HepG2 (cell line): ENCODE measurements at regions not wholly inside any gene's neighbourhood (a gene's known extent, or its start where the extent isn't known, plus 50 kb on each side); places are given as distances from the start of the nearest gene placed in this dataset.

Source experiments
- ATAC-seq: fragments of 200-7000 bp; cut with Tn5 transposase; 3 replicates; pipeline ENCODE4 v1.9.1; 2020; ENCODE audit warnings: mild to moderate bottlenecking, moderate library complexity
- BruUV-seq: library from RNA; stranded (reverse); fragments of 400-500 nt; replicated peaks from 2 replicates; lab custom pipeline; 2021; lab: Mats Ljungman, UMichigan
- CTCF ChIA-PET: fragments of 300-600 bp; formaldehyde crosslinking; extraction: SDS; loops from one replicate; lab custom pipeline; 2021; ENCODE audit warnings: low total read pairs, inconsistent platforms, low intra/inter-chr PET ratio; lab: Yijun Ruan, JAX
- POLR2A ChIA-PET: fragments of 350-600 bp; sonication (Branson Sonifier 250); formaldehyde crosslinking; loops from one replicate; lab custom pipeline; 2020; ENCODE audit warnings: antibody characterized with exemption, inconsistent platforms; lab: Yijun Ruan, JAX
- DNase-seq: peaks from one replicate; pipeline ENCODE4 v3.0.0-alpha.2; 2015; ENCODE audit warnings: low spot score
- FAIRE-seq: peaks from 3 replicates; lab custom pipeline; 2011; peaks lifted over from hg19 to GRCh38; lab: Jason Lieb, UNC
- H2AFZ ChIP-seq: one replicate; pipeline ENCODE4 v1.6.1; 2011; ENCODE audit warnings: low read length, inconsistent platforms
- H3K27ac ChIP-seq: fragments of 300-600 bp; 3 replicates; pipeline ENCODE4 v1.8.0; 2011; ENCODE audit warnings: mixed run types, mild to moderate bottlenecking, mixed read lengths, low read length, inconsistent platforms; ENCODE audit not compliant: insufficient read depth; ENCODE audit errors: extremely low read length
- H3K27me3 ChIP-seq, 2 experiments: fragments of 200-600 bp in 1 of 2; 2 replicates in 1 of 2; 3 replicates in 1 of 2; pipeline versions ENCODE4 v1.6.0 to v1.8.0; 2011; ENCODE audit warnings: low read length in 2 of 2, mild to moderate bottlenecking in 2 of 2, moderate library complexity in 2 of 2, inconsistent platforms in 1 of 2; ENCODE audit not compliant: insufficient read depth in 2 of 2, control insufficient read depth in 1 of 2
- H3K36me3 ChIP-seq, 2 experiments: fragments of 200-600 bp in 1 of 2; replicated peaks in 1 of 2; 2 replicates in 1 of 2; 3 replicates in 1 of 2; pipeline versions ENCODE4 v1.5.1 to v1.8.0; 2011; ENCODE audit warnings: low read length in 2 of 2, inconsistent platforms in 1 of 2; ENCODE audit not compliant: insufficient read depth in 2 of 2, control insufficient read depth in 1 of 2
- H3K4me1 ChIP-seq: 2 replicates; pipeline ENCODE4 v1.5.1; 2012; ENCODE audit warnings: low read length, inconsistent platforms; ENCODE audit not compliant: insufficient read depth
- H3K4me2 ChIP-seq: 2 replicates; pipeline ENCODE4 v1.6.0; 2011; ENCODE audit warnings: low read depth, low read length, inconsistent platforms
- H3K4me3 ChIP-seq, 3 experiments: fragments of 200-600 bp in 1 of 3; sonication (generic), shearing (Covaris generic) in 1 of 3; replicated peaks in 1 of 3; 2 replicates each; pipeline ENCODE4 v1.5.1; 2011 to 2016; ENCODE audit warnings: low read length in 3 of 3, inconsistent platforms in 2 of 3, low read depth in 2 of 3, mild to moderate bottlenecking in 2 of 3, control low read depth in 1 of 3, mixed read lengths in 1 of 3; ENCODE audit not compliant: insufficient read depth in 1 of 3
- H3K79me2 ChIP-seq: one replicate; pipeline ENCODE4 v1.6.1; 2011; ENCODE audit warnings: low read length, inconsistent platforms; ENCODE audit not compliant: insufficient read depth
- H3K9ac ChIP-seq: 2 replicates; pipeline ENCODE4 v1.6.0; 2011; ENCODE audit warnings: mild to moderate bottlenecking, low read depth, low read length, inconsistent platforms; ENCODE audit not compliant: insufficient read depth
- H3K9me3 ChIP-seq: 2 replicates; pipeline ENCODE4 v1.5.1; 2012; ENCODE audit warnings: mild to moderate bottlenecking, low read length
- H4K20me1 ChIP-seq: 2 replicates; pipeline ENCODE4 v1.6.0; 2011; ENCODE audit warnings: inconsistent platforms, mild to moderate bottlenecking, low read length, moderate library complexity; ENCODE audit not compliant: insufficient read depth
- DPF2 ChIP-seq: sonication (generic); formaldehyde crosslinking; IDR thresholded peaks from 2 replicates; pipeline ENCODE4 v1.4.0; 2020; ENCODE audit warnings: mild to moderate bottlenecking, low read depth, missing genetic modification reagents, borderline replicate concordance
- IKZF4 ChIP-seq: sonication (generic); formaldehyde crosslinking; IDR thresholded peaks from 2 replicates; pipeline ENCODE4 v1.5.1; 2020; ENCODE audit warnings: borderline replicate concordance, mild to moderate bottlenecking, low read depth, missing genetic modification reagents; ENCODE audit errors: not compliant biosample characterization
- MAFF ChIP-seq: IDR thresholded peaks from 2 replicates; pipeline ENCODE4 v1.6.1; 2011; ENCODE audit warnings: low read depth, low read length, improper control_type of control experiment
- MAFG ChIP-seq: sonication (generic); formaldehyde crosslinking; IDR thresholded peaks from 2 replicates; pipeline ENCODE4 v1.5.1; 2020; ENCODE audit warnings: mild to moderate bottlenecking, missing genetic modification reagents
- TAF1 ChIP-seq: sonication (generic); formaldehyde crosslinking; IDR thresholded peaks from 2 replicates; pipeline ENCODE4 v1.4.0; 2020; ENCODE audit warnings: missing genetic modification reagents
- ZFP36 ChIP-seq: fragments of 150-350 bp; IDR thresholded peaks from 2 replicates; pipeline ENCODE4 v1.6.1; 2018; ENCODE audit warnings: borderline replicate concordance, low read length, low read depth; ENCODE audit not compliant: partially characterized antibody
- ZNF24 ChIP-seq: fragments of 450-650 bp; IDR thresholded peaks from 2 replicates; pipeline ENCODE4 v1.6.1; 2017; ENCODE audit warnings: antibody characterized with exemption, mild to moderate bottlenecking
- ZNF34 ChIP-seq: sonication (generic); formaldehyde crosslinking; IDR thresholded peaks from 2 replicates; pipeline ENCODE4 v1.4.0; 2020; ENCODE audit warnings: mild to moderate bottlenecking, missing genetic modification reagents, borderline replicate concordance
- ZNF747 ChIP-seq: sonication (generic); formaldehyde crosslinking; IDR thresholded peaks from 2 replicates; pipeline ENCODE4 v1.8.1; 2023; ENCODE audit warnings: missing genetic modification reagents, mild to moderate bottlenecking, borderline replicate concordance
- WGBS: methylation state at CpG from one replicate; pipeline ENCODE4 v1.1.6; 2017; ENCODE audit warnings: low lambda C conversion rate; 5-methylcytosine and 5-hydroxymethylcytosine counted together
- in situ Hi-C: cut with HindIII; loops from 2 replicates; pipeline ENCODE4 v1.10.0; 2017; ENCODE audit warnings: low pct_unique_long_range_greater_than_20kb; ENCODE audit not compliant: extremely low pct_ligation_motif_present
- intact Hi-C: fragments of 100-400 bp; cut with micrococcal nuclease; formaldehyde crosslinking; loops from one replicate; pipeline ENCODE4 v1.10.0; 2022; ENCODE audit not compliant: unreplicated experiment
- TF ChIP-seq, protein P1 (sequence below): IDR thresholded peaks from 2 replicates; pipeline ENCODE4 v1.6.1; 2016; ENCODE audit warnings: mild to moderate bottlenecking

- CTCF ChIA-PET, result no interaction called here
- 0% methylated on average over 2 of the region's 2 CpGs for WGBS
- no peak overlapping the region for H3K4me3 ChIP-seq
- intact Hi-C loops, result no loop called here
- H3K36me3 ChIP-seq, result no peaks in the 10 kb centered on the region
- in situ Hi-C loops, result no loop called here
- H3K4me2 ChIP-seq, result no peak overlapping the region
- no peaks in the 10 kb centered on the region for H3K27me3 ChIP-seq
- DNase-seq (no peak), ATAC-seq (no peak), FAIRE-seq (no peak)
- no peaks in the 10 kb centered on the region for H3K79me2 ChIP-seq
- no peaks in the 10 kb centered on the region for H3K9me3 ChIP-seq
- no peaks in the 10 kb centered on the region for H4K20me1 ChIP-seq
- POLR2A ChIA-PET, result no interaction called here
- BruUV-seq, result no TSS peak
- H3K4me1 ChIP-seq, result no peaks in the 10 kb centered on the region
- no peak overlapping the region for H3K27ac ChIP-seq
- no peak overlapping the region for H2AFZ ChIP-seq
- TF ChIP-seq ZNF34 (CRISPR knock-in tag) (no peak), IKZF4 (CRISPR knock-in tag) (no peak), TAF1 (CRISPR knock-in tag) (no peak), MAFG (CRISPR knock-in tag) (no peak), ZNF747 (no peak), MAFF (no peak), DPF2 (CRISPR knock-in tag) (no peak), ZFP36 (no peak), ZNF24 (no peak)
- TF ChIP-seq, protein P1, sequence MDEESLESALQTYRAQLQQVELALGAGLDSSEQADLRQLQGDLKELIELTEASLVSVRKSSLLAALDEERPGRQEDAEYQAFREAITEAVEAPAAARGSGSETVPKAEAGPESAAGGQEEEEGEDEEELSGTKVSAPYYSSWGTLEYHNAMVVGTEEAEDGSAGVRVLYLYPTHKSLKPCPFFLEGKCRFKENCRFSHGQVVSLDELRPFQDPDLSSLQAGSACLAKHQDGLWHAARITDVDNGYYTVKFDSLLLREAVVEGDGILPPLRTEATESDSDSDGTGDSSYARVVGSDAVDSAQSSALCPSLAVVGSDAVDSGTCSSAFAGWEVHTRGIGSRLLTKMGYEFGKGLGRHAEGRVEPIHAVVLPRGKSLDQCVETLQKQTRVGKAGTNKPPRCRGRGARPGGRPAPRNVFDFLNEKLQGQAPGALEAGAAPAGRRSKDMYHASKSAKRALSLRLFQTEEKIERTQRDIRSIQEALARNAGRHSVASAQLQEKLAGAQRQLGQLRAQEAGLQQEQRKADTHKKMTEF (CRISPR knock-in tag), result no peak
- no peak overlapping the region for H3K9ac ChIP-seq
Measured at GRCh38 chr2:136703214-136703613, 62.1 kb upstream of the THSD7B start.
